ENCODE measurements at regions not wholly inside any gene's neighbourhood (a gene's known extent, or its start where the extent isn't known, plus 50 kb on each side); places are given as distances from the start of the nearest gene placed in this dataset.

GRCh38 chr7:12131122-12131521 lies 80.0 kb upstream of the TMEM106B start:
- POLR2A ChIA-PET = no interaction called here
- peaks cover 11% of the 10 kb centered on the region for H3K9me3 Mint-ChIP-seq
- DNase-seq (no peak), ATAC-seq (ENCODE audit: low read depth) (peak; percentile 39)
- H3K4me3 Mint-ChIP-seq = peak overlapping the region; percentile 33
- H3K36me3 Mint-ChIP-seq = peaks cover 5% of the 10 kb centered on the region
- H3K27ac Mint-ChIP-seq = peak overlapping the region; percentile 61
- no peaks in the 10 kb centered on the region for H3K27me3 Mint-ChIP-seq
- H3K4me1 Mint-ChIP-seq = peaks cover 12% of the 10 kb centered on the region

DNA sequence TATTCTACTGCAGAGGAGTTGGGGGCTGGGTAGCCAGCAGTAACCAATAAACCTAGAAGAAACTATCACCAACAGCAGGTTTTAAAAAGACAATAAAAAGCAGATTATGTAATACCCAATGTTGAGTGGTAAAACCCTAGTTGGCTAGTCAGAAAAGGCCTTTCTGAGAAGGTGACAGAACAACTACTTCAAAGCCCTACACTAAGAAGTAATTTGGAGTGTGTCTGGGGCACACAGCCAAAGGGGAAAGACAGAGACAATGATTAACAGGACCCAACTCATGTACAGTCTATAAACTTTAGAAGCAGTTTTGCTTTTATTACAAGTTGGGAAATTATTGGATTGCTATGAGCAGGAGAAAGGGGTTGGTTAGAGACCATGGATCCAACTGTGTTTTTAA lies 77.2 kb upstream of the TMEM106B start:
- Mint-ChIP-seq H3K4me1 (peaks cover 14% of the 10 kb centered on the region), H3K9me3 (peaks cover 11% of the 10 kb centered on the region), H3K4me3 (no peak overlapping the region), H3K36me3 (peaks cover 5% of the 10 kb centered on the region), H3K27ac (no peak overlapping the region), H3K27me3 (peaks cover 6% of the 10 kb centered on the region)
- DNase-seq = no peak
- no peak for ATAC-seq (ENCODE audit: low read depth)
- POLR2A ChIA-PET = no interaction called here

DNA sequence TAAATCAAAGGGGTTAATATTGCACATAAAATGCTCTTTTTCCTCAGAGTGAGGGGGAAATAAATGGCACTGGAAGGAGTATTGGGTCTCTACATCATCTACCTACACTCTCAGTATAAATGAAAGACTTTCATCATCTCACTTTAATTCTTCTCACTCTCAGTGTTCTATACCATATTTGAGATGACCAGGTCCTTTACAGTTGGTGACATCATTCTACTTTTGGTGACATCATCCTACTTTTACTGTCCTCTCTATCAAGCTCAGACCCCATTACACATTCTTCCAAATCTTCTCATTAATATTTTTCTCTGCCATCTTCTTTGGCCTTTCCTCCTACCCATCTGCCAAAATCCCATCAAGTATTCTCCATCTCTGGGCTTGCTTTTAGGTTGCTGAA lies 74.6 kb upstream of the TMEM106B start:
- Mint-ChIP-seq H3K9me3 (peaks cover 11% of the 10 kb centered on the region), H3K36me3 (peaks cover 5% of the 10 kb centered on the region), H3K4me3 (no peak overlapping the region), H3K27ac (no peak overlapping the region), H3K27me3 (peaks cover 9% of the 10 kb centered on the region), H3K4me1 (peaks cover 5% of the 10 kb centered on the region)
- POLR2A ChIA-PET = no interaction called here
- DNase-seq (no peak), ATAC-seq (ENCODE audit: low read depth) (no peak)

GRCh38 chr7:12137283-12137682 lies 73.8 kb upstream of the TMEM106B start:
- Mint-ChIP-seq H3K9me3 (peaks cover 12% of the 10 kb centered on the region), H3K36me3 (peaks cover 5% of the 10 kb centered on the region), H3K27ac (no peak overlapping the region), H3K4me1 (peaks cover 2% of the 10 kb centered on the region), H3K4me3 (no peak overlapping the region), H3K27me3 (peaks cover 9% of the 10 kb centered on the region)
- POLR2A ChIA-PET = no interaction called here
- no peak for ATAC-seq (ENCODE audit: low read depth)
- DNase-seq = no peak

DNA sequence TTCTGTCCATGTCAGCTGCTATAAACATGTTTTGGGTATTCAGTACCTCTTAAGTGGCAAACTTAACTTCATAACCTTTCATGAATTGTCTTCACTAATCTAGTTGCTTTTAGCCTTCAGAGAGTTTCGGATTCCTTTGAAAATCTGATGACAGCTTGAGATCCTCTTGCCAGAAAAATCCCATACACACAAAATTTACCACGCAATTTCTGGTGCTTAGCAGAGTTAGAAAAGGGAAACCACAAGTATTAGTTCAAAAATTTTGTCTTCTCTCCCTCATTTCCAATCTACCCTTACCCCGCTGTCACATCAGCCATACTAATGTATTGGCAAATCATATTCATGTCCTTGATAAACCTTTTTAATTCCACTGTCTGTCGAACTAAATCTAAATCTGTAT lies 72.7 kb upstream of the TMEM106B start:
- POLR2A ChIA-PET = no interaction called here
- Mint-ChIP-seq H3K27me3 (peaks cover 9% of the 10 kb centered on the region), H3K9me3 (peaks cover 12% of the 10 kb centered on the region), H3K27ac (no peak overlapping the region), H3K4me1 (peaks cover 2% of the 10 kb centered on the region), H3K4me3 (no peak overlapping the region), H3K36me3 (peaks cover 2% of the 10 kb centered on the region)
- DNase-seq (no peak), ATAC-seq (ENCODE audit: low read depth) (no peak)

- no peak overlapping the region for H3K4me3 Mint-ChIP-seq
- peaks cover 2% of the 10 kb centered on the region for H3K4me1 Mint-ChIP-seq
- DNase-seq (no peak), ATAC-seq (ENCODE audit: low read depth) (no peak)
- peaks cover 2% of the 10 kb centered on the region for H3K36me3 Mint-ChIP-seq
- POLR2A ChIA-PET = no interaction called here
- peaks cover 9% of the 10 kb centered on the region for H3K9me3 Mint-ChIP-seq
- peaks cover 9% of the 10 kb centered on the region for H3K27me3 Mint-ChIP-seq
- no peak overlapping the region for H3K27ac Mint-ChIP-seq
These were observed 71.7 kb upstream of the TMEM106B start for GRCh38 chr7:12139416-12139815.

DNA sequence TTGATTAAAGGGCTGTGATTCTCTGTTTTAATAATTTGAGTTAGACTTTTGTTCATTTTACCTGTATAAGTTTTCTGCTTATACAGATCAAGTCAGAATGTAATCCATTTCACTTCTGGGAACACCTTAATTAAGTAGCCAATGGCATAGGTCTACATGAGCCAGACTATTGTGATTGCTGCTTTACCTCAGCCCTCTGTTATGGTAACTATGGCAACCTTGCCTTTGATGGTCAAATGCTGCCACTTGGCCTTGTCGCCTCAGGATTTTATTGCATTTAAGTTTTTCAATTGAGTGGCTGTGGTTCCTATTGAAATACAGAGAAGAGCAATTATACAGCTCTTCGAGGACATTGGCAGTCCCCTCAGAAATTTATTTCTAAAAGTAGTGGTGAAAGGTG lies 64.3 kb upstream of the TMEM106B start:
- Mint-ChIP-seq H3K9me3 (peaks cover 6% of the 10 kb centered on the region), H3K27ac (no peak overlapping the region), H3K4me1 (no peaks in the 10 kb centered on the region), H3K4me3 (no peak overlapping the region), H3K27me3 (peaks cover 3% of the 10 kb centered on the region), H3K36me3 (peaks cover 2% of the 10 kb centered on the region)
- POLR2A ChIA-PET = no interaction called here
- DNase-seq (no peak), ATAC-seq (ENCODE audit: low read depth) (no peak)

DNA sequence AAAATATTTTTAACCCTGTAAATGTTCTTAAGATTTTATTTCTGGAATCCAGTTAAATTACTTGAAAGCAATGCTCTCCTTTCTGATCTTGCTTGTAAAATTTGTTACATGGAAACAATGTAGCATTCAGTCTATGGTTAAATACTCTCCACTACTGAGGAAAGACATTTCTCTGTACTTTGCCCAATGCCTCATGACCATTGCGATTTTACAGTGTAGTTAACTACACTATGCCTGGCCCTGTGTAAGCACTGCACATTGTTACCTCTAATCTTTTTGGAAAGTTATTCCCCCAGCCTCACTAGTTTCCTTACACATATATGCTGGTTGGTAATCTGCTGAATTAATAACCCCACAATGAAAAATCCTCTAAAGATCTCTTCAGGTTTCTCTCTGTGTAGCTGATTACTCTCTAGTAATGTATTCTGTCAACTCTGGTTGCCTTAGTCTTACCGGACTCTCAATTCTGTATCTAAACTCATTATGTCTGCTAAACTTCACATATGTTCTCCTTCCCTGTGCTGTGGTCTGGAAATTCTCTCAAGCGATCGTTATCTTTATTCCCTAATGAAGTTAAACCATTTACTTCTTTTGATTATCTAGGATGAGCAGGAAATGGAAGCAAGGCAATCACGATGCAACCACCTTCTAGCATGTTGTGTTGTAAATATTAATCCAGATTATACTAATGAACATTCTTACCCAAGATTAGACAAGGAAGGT lies 58.7 kb upstream of the TMEM106B start:
- Mint-ChIP-seq H3K27ac (no peak overlapping the region), H3K9me3 (no peaks in the 10 kb centered on the region), H3K4me3 (no peak overlapping the region), H3K36me3 (no peaks in the 10 kb centered on the region), H3K4me1 (no peaks in the 10 kb centered on the region), H3K27me3 (peaks cover 8% of the 10 kb centered on the region)
- DNase-seq (no peak), ATAC-seq (ENCODE audit: low read depth) (no peak)
- POLR2A ChIA-PET = no interaction called here

- ATAC-seq (ENCODE audit: low read depth) (no peak), DNase-seq (no peak)
- Mint-ChIP-seq H3K36me3 (no peaks in the 10 kb centered on the region), H3K4me1 (no peaks in the 10 kb centered on the region), H3K27ac (no peak overlapping the region), H3K27me3 (peaks cover 8% of the 10 kb centered on the region), H3K4me3 (no peak overlapping the region), H3K9me3 (no peaks in the 10 kb centered on the region)
- POLR2A ChIA-PET = no interaction called here
These were observed 57.0 kb upstream of the TMEM106B start for GRCh38 chr7:12154119-12154518.

- Mint-ChIP-seq H3K36me3 (no peaks in the 10 kb centered on the region), H3K9me3 (no peaks in the 10 kb centered on the region), H3K4me1 (peaks cover 4% of the 10 kb centered on the region), H3K4me3 (no peak overlapping the region), H3K27me3 (peaks cover 8% of the 10 kb centered on the region), H3K27ac (no peak overlapping the region)
- DNase-seq (no peak), ATAC-seq (ENCODE audit: low read depth) (no peak)
- POLR2A ChIA-PET = no interaction called here
These were observed 53.6 kb upstream of the TMEM106B start for GRCh38 chr7:12157517-12157916.

DNA sequence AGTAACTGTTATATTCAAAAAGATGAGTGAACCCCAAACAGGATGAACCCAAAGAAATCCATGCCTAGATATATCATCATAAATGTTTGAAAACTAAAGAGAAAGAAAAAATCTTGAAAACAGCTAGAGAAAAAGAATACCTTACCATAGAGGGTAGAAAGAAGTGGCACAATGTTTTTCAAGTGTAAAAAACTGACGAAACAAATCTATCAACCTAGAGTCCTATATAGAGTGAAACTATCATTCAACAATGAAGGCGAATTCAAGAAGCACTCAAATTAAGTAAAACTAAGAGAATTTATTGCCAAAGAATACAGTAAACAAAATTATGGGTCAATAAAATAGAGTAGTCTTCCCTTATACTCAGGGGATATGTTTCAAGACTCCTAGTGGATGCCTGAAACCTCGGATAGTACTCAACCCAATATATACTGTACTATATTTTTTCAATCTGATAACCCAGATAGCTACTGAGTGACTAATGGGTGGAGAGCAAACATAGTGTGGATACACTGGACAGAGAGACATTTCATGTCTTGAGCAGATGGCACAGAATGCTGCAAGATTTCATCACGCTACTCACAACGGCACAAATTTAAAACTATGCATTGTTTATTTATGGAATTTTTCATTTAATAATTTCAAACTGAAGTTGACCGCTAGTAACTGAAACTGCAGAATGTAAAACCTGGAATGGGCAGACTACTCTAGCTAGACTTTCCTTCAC lies 52.6 kb upstream of the TMEM106B start:
- H3K4me3 Mint-ChIP-seq = no peak overlapping the region
- ATAC-seq (ENCODE audit: low read depth) = no peak

DNA sequence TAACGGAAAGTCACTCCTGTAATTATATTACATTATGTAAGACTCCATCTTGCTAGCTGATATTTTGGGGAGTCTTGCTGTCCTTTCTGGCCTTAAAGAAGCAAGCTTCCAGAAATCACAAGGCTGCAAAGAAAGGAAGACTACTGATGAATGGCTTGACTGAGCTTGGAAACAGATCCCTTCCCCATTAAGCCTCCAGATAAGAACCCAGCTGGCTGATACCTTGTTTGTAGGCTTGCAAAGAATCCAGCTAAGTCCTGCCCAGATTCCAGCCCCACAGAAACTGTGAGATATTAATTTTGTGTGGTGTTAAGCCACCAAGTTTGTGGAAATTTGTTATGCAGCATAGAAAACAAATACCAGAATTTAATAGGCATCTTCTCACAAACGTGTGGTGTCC lies 49.9 kb upstream of the TMEM106B start:
- peaks cover 8% of the 10 kb centered on the region for H3K36me3 Mint-ChIP-seq
- no peaks in the 10 kb centered on the region for H3K27me3 Mint-ChIP-seq
- DNase-seq (no peak), ATAC-seq (ENCODE audit: low read depth) (no peak)
- H3K27ac Mint-ChIP-seq = no peak overlapping the region
- no peak overlapping the region for H3K4me3 Mint-ChIP-seq
- peaks cover 4% of the 10 kb centered on the region for H3K4me1 Mint-ChIP-seq
- peaks cover 10% of the 10 kb centered on the region for H3K9me3 Mint-ChIP-seq
- POLR2A ChIA-PET = no interaction called here

More for the DNA sequence above, 52.6 kb upstream of the TMEM106B start:
- no peak overlapping the region for H3K27ac Mint-ChIP-seq
- H3K36me3 Mint-ChIP-seq = no peaks in the 10 kb centered on the region
- peaks cover 8% of the 10 kb centered on the region for H3K27me3 Mint-ChIP-seq
- H3K9me3 Mint-ChIP-seq = peaks cover 2% of the 10 kb centered on the region
- DNase-seq = no peak
- POLR2A ChIA-PET = no interaction called here
- peaks cover 4% of the 10 kb centered on the region for H3K4me1 Mint-ChIP-seq

All from activated naive CD8-positive, alpha-beta T cell treated with anti-CD3 and anti-CD28 coated beads, Interleukin-2, amount 10 ng/mL, durations not matched to agents 7 days and 5 days (primary cell).